ENCODE measurements at regions not wholly inside any gene's neighbourhood (a gene's known extent, or its start where the extent isn't known, plus 50 kb on each side); places are given as distances from the start of the nearest gene placed in this dataset.
"Not testable (repeated sequence)": the region's sequence is repeated elsewhere in the genome, so short reads cannot be mapped to it uniquely, and the experiment has no call there.

DNA sequence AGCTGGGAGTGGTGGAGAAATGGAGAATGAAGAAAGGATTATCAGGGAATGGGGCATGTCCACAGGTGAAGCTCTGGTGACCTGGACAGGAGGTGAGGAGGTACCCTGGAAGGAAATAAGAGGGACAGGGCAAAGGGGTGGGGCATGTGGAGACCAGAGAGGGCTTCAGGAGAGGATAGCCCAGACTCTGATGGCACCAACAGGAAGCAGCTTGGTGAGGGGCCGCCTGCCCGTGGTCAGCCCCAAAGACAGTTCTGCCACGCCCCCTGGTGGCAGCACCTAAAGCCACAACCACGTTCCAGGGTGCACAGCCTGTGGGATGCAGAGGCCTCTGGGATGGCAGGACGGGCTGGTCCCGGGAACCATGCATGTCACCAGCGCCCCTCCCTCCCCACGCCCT lies 5406.9 kb upstream of the TPTE start:
- H3K27me3 ChIP-seq (ENCODE audit: insufficient read depth, low read length), result not testable (repeated sequence)

DNA sequence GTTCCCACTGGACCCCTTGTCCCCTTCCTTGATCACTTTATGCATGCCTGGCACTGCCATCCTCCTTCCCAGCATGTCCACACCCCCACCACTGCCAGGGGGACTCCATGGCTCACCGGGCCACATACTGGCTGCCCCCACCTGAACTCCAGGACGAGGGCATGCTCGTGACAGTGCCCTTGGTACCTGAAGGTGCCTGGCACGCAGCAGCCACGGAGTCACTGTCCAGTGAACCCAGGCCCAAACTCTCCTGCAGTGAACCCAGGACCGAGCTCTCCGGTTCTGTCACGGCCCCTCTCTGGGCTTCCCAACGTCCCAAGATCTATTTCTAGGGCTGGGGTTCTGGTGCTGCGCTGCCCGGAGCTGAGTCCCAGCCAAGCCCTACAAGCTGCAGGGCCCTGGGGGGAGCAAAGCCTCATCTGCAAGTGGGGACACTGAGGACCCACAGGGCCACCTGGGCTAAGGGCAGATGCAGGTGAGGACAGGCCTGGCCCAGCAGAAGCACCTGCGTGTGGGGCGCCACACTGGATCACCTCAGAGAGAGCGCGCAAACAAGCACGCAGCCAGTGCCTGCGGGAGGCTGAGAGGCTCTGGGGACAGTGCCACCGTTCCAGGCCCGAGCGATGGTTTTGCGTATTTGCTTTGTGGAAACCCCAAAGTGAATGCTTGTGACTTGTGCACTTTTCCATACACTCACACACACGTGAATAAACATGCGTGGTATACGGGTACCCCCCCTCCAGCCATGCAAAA lies 5406.3 kb upstream of the TPTE start:
- H3K27me3 ChIP-seq (ENCODE audit: insufficient read depth, low read length); H3K9ac ChIP-seq (ENCODE audit: low read depth, low read length); H3K9me3 ChIP-seq (ENCODE audit: insufficient read depth, low read depth, low read length); H3K4me3 ChIP-seq (ENCODE audit: low read length); H3K27ac ChIP-seq (ENCODE audit: low read length); H3K36me3 ChIP-seq (ENCODE audit: insufficient read depth, low read depth, low read length); H3K4me1 ChIP-seq (ENCODE audit: insufficient read depth, low read length): not testable (repeated sequence)

More for the DNA sequence above, 5406.9 kb upstream of the TPTE start:
- H3K27ac ChIP-seq (ENCODE audit: low read length); H3K9me3 ChIP-seq (ENCODE audit: insufficient read depth, low read depth, low read length); H3K4me1 ChIP-seq (ENCODE audit: insufficient read depth, low read length); H3K4me3 ChIP-seq (ENCODE audit: low read length); H3K9ac ChIP-seq (ENCODE audit: low read depth, low read length); H3K36me3 ChIP-seq (ENCODE audit: insufficient read depth, low read depth, low read length): not testable (repeated sequence)

DNA sequence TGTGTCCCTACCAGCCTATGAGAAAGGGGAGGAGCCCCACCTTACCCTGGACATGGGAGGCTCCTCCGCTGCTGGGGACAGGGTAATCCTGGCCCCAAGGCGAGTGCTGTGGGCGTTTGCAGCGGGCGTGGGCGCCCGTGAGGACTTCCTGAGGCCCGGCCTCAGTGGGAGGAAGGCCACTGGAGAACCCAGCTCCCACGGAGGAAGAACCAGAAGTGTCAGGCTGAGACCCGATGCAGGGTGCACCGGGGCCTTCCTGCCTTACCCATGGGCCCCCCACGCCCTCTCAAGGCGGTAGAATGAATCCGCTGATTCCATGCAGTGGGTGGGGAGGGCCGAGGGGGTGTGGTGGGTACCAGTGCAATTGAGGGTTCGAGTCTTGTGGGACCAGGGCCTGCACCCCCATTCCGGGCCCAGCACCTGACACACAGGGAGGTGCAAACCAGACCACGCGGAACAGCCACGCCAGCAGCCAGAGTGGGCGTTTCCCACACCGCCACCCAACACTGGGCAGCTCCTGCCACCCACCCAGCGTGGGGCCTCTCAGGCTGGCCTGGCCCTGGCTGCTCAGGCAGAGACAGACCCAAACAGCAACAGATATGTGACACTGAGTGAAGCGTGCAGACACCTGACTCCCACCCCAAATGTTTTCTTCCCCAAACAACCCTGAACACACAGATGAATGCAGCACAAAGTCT lies 5405.6 kb upstream of the TPTE start:
- not testable (repeated sequence) for H3K9me3 ChIP-seq (ENCODE audit: insufficient read depth, low read depth, low read length); H3K27me3 ChIP-seq (ENCODE audit: insufficient read depth, low read length); H3K9ac ChIP-seq (ENCODE audit: low read depth, low read length); H3K4me1 ChIP-seq (ENCODE audit: insufficient read depth, low read length); H3K4me3 ChIP-seq (ENCODE audit: low read length); H3K36me3 ChIP-seq (ENCODE audit: insufficient read depth, low read depth, low read length); H3K27ac ChIP-seq (ENCODE audit: low read length)

DNA sequence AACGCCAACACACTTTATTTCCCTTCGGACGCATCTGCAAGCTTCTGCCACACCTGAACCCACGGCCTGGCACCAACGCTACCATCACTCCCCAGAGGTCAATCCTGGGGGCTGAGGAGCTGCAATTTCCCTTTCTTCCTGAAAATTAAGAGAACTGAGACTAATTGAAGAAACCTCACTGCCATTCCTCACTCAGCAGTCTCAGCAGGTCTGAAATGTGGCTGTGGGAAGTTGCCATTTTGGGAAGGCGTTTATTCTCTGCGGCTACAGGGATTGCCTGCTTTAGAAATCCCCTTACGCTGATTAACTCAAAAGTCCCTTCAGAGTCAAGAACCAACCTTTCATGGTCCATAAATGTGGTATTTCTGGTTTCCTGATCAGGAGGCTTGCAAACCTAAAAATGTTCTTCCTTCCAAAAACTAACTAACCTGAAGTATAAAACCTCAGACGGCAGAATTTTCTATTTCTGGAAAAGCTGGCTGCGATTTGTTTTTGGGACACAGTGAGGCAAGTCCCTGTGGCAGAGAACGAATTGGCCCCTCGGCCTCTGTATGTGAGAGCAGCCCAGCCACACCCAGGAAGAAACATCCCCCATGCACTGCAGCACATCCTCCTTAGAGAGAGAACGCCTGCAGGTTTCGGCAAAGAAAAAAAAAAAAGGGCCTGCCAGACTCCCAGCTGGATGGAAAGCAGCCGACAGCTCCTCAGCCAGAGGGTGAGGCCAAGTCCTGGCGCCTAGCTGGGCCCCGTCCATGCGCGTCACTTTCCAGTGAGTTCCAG lies 5404.8 kb upstream of the TPTE start:
- not testable (repeated sequence) for H3K4me1 ChIP-seq (ENCODE audit: insufficient read depth, low read length); H3K27ac ChIP-seq (ENCODE audit: low read length); H3K27me3 ChIP-seq (ENCODE audit: insufficient read depth, low read length); H3K9ac ChIP-seq (ENCODE audit: low read depth, low read length); H3K36me3 ChIP-seq (ENCODE audit: insufficient read depth, low read depth, low read length); H3K9me3 ChIP-seq (ENCODE audit: insufficient read depth, low read depth, low read length); H3K4me3 ChIP-seq (ENCODE audit: low read length)

DNA sequence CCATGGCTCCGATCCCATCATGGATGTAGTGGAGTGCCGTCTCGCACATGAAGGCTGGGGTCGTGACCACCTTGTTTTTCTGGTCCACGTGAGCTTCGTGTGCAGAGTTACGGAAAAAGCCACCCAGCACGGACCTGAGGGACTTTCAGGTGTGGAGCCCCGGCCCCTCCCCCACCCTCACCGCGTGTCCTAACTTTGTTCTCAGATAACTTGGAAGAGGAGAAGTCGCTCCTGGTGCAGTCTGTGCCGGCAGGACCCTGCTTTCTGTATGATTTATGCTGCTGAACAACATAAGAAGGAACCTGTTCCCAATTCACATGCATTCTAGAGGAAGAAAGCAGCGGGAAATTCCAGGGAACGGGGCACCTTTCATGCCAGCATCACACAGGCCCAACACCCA lies 5404.2 kb upstream of the TPTE start:
- H3K27ac ChIP-seq (ENCODE audit: low read length); H3K4me1 ChIP-seq (ENCODE audit: insufficient read depth, low read length); H3K36me3 ChIP-seq (ENCODE audit: insufficient read depth, low read depth, low read length); H3K27me3 ChIP-seq (ENCODE audit: insufficient read depth, low read length); H3K4me3 ChIP-seq (ENCODE audit: low read length); H3K9ac ChIP-seq (ENCODE audit: low read depth, low read length); H3K9me3 ChIP-seq (ENCODE audit: insufficient read depth, low read depth, low read length): not testable (repeated sequence)

DNA sequence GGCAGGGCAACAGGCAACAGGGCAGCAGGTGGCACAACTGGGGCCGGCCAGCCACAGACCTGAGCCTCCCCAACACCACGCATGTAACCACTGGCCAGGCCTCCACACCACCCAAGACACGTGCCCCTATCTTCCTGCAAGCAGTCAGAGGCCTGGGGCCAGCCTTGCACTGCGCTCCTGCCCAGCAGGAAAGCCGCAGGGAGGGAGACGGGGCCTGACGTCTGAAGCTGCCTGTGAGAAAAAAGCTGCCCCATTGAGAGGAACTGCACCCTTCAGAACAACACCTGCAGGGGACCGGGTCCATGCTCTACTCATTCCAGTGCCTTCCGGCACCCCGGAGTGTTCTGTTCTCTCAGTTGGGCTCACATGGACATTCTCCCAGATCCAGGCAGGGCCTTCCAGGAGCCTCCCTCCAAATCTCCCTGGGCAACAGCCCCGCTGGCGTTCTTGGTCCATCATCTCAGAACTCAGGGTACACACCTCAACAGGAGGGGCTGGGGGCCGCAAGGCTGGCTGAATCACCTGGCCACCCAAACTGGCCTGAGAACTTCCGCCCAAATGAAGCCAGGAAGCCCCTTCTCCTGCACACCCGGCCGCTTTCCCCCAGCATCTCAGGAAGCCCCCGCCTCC lies 5403.6 kb upstream of the TPTE start:
- not testable (repeated sequence) for H3K27me3 ChIP-seq (ENCODE audit: insufficient read depth, low read length); H3K4me1 ChIP-seq (ENCODE audit: insufficient read depth, low read length); H3K9ac ChIP-seq (ENCODE audit: low read depth, low read length); H3K9me3 ChIP-seq (ENCODE audit: insufficient read depth, low read depth, low read length); H3K36me3 ChIP-seq (ENCODE audit: insufficient read depth, low read depth, low read length); H3K27ac ChIP-seq (ENCODE audit: low read length); H3K4me3 ChIP-seq (ENCODE audit: low read length)

DNA sequence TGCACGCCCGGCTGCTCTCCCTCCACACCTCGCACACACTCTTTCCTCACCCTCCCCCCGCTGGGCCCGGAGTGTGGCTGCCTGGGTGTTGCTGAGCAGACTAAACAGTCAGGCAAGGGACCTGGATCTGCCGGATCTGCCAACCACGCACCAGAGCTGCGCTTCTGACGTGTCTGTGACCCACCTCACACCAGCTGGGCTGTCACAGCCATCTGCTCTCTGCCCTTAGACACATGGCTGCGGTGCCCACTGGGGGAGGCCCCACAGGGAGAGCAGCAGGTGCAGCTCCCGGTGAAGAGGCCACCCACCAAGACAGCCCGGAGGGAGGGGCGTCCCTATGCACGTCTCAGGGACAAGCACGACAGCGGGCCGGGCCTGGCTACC lies 5403.1 kb upstream of the TPTE start:
- not testable (repeated sequence) for H3K9me3 ChIP-seq (ENCODE audit: insufficient read depth, low read depth, low read length); H3K36me3 ChIP-seq (ENCODE audit: insufficient read depth, low read depth, low read length); H3K9ac ChIP-seq (ENCODE audit: low read depth, low read length); H3K27ac ChIP-seq (ENCODE audit: low read length); H3K4me3 ChIP-seq (ENCODE audit: low read length); H3K27me3 ChIP-seq (ENCODE audit: insufficient read depth, low read length); H3K4me1 ChIP-seq (ENCODE audit: insufficient read depth, low read length)

DNA sequence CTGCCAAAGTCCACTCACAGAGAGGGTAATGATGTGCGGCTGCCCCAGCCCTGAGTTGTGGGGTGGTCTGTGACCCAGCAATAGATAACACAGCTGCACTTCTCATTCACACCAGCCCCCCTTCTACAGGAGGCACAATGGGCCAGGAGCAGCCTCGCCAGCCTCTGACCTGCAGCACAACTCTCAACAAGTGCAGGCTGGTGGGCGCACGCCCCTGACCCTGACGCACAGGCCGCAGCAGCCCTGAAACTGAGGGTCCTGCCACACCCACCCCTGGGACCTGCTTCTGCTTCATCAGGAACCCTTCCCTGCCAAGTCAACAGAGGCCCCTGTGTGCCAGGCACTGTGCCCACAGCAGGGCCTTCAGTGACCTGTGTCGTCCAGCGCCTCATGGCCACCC lies 5402.2 kb upstream of the TPTE start:
- not testable (repeated sequence) for H3K9ac ChIP-seq (ENCODE audit: low read depth, low read length); H3K4me3 ChIP-seq (ENCODE audit: low read length); H3K36me3 ChIP-seq (ENCODE audit: insufficient read depth, low read depth, low read length); H3K4me1 ChIP-seq (ENCODE audit: insufficient read depth, low read length); H3K9me3 ChIP-seq (ENCODE audit: insufficient read depth, low read depth, low read length); H3K27me3 ChIP-seq (ENCODE audit: insufficient read depth, low read length); H3K27ac ChIP-seq (ENCODE audit: low read length)

DNA sequence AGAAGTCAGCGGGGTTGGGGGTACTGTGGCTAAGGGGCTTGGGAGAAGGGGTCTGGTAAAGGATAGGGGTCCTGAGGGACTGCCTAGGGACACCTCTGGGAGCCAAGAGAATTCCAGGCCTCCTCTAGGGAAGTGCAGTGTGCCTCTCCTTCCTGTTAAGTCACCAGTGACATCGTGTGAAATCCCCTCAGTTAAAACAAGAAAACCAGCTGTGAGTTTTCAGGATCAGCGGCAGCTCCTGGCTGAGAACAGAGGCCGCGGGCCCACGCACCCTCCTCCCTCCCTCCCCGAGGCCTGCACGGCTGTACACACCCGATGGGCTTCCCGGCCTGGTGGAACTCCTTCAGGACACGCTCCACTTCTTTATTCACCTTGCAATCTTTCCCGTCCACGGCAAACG lies 5400.0 kb upstream of the TPTE start:
- not testable (repeated sequence) for H3K36me3 ChIP-seq (ENCODE audit: insufficient read depth, low read depth, low read length); H3K4me1 ChIP-seq (ENCODE audit: insufficient read depth, low read length); H3K9me3 ChIP-seq (ENCODE audit: insufficient read depth, low read depth, low read length); H3K4me3 ChIP-seq (ENCODE audit: low read length); H3K27ac ChIP-seq (ENCODE audit: low read length); H3K9ac ChIP-seq (ENCODE audit: low read depth, low read length); H3K27me3 ChIP-seq (ENCODE audit: insufficient read depth, low read length)

DNA sequence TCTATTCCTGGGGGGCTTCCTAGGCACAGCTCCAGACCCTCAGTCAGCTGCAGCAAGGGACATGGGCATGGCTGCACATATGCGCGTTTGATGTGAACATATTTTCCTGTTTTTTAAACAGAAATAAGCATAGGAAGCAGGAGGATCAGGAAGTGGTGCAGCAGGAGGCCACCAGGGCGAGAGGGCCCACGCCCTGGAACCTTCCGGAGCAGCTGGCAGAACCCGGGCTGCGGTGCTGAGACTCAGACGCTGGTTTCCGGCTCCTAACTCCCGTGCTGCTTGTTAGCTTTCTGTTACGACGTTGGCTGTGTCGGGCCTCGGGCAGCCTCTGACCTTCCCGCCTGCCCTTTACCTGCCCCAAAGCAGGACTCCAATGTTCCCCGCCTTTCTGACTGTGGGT lies 5399.5 kb upstream of the TPTE start:
- H3K4me1 ChIP-seq (ENCODE audit: insufficient read depth, low read length); H3K4me3 ChIP-seq (ENCODE audit: low read length); H3K9me3 ChIP-seq (ENCODE audit: insufficient read depth, low read depth, low read length); H3K36me3 ChIP-seq (ENCODE audit: insufficient read depth, low read depth, low read length); H3K27ac ChIP-seq (ENCODE audit: low read length); H3K27me3 ChIP-seq (ENCODE audit: insufficient read depth, low read length); H3K9ac ChIP-seq (ENCODE audit: low read depth, low read length): not testable (repeated sequence)

DNA sequence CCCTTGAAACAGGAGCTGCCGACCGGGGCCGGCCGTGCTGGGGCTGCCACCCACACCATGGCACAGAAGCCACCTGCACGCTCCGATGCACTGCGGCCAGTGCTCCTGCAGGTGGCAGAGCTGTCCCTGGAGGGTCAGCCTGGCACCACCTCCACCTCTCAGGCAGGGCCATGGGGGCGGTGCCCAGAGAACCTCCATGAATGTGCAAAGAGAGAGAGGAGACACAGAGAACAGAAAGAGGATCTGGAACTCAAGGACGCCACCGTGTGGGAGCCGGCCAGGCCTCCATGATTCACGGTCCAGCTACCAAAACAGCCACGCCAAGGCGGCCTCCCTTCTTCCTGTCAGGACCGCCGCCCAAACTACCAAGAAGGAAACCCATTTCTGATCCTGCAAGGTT lies 5397.7 kb upstream of the TPTE start:
- H3K27me3 ChIP-seq (ENCODE audit: insufficient read depth, low read length); H3K9ac ChIP-seq (ENCODE audit: low read depth, low read length); H3K27ac ChIP-seq (ENCODE audit: low read length); H3K9me3 ChIP-seq (ENCODE audit: insufficient read depth, low read depth, low read length); H3K36me3 ChIP-seq (ENCODE audit: insufficient read depth, low read depth, low read length); H3K4me3 ChIP-seq (ENCODE audit: low read length); H3K4me1 ChIP-seq (ENCODE audit: insufficient read depth, low read length): not testable (repeated sequence)

DNA sequence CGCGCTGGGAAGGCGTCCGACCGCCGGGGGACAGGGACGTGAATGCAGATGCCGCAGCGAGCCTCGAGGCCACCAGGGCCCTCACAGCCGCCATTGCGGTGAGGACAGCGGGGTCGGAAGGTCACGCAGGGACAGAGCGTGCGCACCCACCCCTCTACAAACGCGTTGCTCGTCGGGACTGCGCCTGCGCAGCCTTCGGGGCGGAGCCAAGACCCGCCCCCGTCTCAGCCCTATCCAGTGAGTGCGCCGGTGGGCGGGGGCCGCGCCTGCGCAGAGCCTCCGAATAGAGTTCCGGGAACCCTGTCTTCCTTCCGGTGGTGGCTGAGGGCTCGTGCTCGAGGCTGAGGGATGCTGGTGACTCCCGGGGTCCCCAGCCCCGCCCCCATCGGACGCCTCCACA lies 5393.1 kb upstream of the TPTE start:
- not testable (repeated sequence) for H3K9me3 ChIP-seq (ENCODE audit: insufficient read depth, low read depth, low read length); H3K4me3 ChIP-seq (ENCODE audit: low read length); H3K4me1 ChIP-seq (ENCODE audit: insufficient read depth, low read length); H3K27me3 ChIP-seq (ENCODE audit: insufficient read depth, low read length); H3K9ac ChIP-seq (ENCODE audit: low read depth, low read length); H3K36me3 ChIP-seq (ENCODE audit: insufficient read depth, low read depth, low read length); H3K27ac ChIP-seq (ENCODE audit: low read length)
